Spleen (tissue), 7 donors: ENCODE measurements at regions not wholly inside any gene's neighbourhood (a gene's known extent, or its start where the extent isn't known, plus 50 kb on each side); places are given as distances from the start of the nearest gene placed in this dataset.

Experiments used
- POLR2A ChIP-seq, 3 donors: fragments of 450-650 bp; IDR thresholded peaks; one replicate each; pipeline ENCODE4 v1.5.1; 2017; ENCODE audit warnings: antibody characterized with exemption in 3 of 3, mild to moderate bottlenecking in 1 of 3
- POLR2AphosphoS5 ChIP-seq, 3 donors: sonication (generic); formaldehyde crosslinking; IDR thresholded peaks; one replicate each; pipeline ENCODE4 v1.5.1; 2017; ENCODE audit warnings: antibody characterized with exemption in 3 of 3
- TF ChIP-seq, protein P1 (sequence below), 11 experiments: fragments of 200-600 bp in 7 of 11; fragments of 450-650 bp in 4 of 11; sonication (generic) in 4 of 11; IDR thresholded peaks in 8 of 11; conservative IDR thresholded peaks in 3 of 11; 1 replicate in 7 of 11; 2 replicates in 4 of 11; pipeline versions ENCODE4 v1.4.0 to v1.8.0; 2016 to 2021; ENCODE audit warnings: antibody characterized with exemption in 11 of 11, inconsistent platforms in 4 of 11, mild to moderate bottlenecking in 1 of 11
- donor health status: DM: no; HTN: no; CAD: no; lungs with moderate emphysema.
- donor health status: DM: no; HTN: no; CAD: no.
- donor health status: DM: no; HTN: no; CAD: no.

DNA sequence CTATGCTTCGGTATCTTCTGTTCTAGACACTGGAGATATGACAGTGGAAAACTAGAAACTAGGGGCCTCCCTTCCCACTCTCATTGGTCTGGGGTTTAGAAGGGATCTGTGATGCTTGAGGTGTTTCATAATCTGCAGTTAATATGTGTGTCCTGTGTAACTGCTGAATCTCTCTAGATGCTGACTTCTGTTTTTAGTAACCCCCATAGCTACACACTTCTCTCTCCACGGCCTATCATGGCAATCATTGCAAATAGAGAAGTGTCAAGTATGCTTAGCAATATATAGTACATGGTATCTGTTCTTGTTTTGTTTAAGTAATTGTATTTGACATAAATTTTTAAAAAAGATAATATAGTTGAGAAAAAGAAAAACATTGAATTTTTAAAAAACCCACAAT, 394.6 kb upstream of the MMS22L start:
- TF ChIP-seq, protein P1, sequence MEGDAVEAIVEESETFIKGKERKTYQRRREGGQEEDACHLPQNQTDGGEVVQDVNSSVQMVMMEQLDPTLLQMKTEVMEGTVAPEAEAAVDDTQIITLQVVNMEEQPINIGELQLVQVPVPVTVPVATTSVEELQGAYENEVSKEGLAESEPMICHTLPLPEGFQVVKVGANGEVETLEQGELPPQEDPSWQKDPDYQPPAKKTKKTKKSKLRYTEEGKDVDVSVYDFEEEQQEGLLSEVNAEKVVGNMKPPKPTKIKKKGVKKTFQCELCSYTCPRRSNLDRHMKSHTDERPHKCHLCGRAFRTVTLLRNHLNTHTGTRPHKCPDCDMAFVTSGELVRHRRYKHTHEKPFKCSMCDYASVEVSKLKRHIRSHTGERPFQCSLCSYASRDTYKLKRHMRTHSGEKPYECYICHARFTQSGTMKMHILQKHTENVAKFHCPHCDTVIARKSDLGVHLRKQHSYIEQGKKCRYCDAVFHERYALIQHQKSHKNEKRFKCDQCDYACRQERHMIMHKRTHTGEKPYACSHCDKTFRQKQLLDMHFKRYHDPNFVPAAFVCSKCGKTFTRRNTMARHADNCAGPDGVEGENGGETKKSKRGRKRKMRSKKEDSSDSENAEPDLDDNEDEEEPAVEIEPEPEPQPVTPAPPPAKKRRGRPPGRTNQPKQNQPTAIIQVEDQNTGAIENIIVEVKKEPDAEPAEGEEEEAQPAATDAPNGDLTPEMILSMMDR (IDR thresholded peaks at IDR 0.05 in 8 of 11, conservative IDR thresholded peaks at IDR 0.05 in 3 of 11), result no peak
- TF ChIP-seq POLR2A (IDR thresholded peaks at IDR 0.05) (no peak), POLR2AphosphoS5 (IDR thresholded peaks at IDR 0.05) (no peak)
